Medulla oblongata (tissue), 1 donor: ENCODE measurements at regions not wholly inside any gene's neighbourhood (a gene's known extent, or its start where the extent isn't known, plus 50 kb on each side); places are given as distances from the start of the nearest gene placed in this dataset.

Experiments used
- DNase-seq: peaks from one replicate; pipeline ENCODE4 v3.0.0-alpha.2; 2015; ENCODE audit errors: extremely low spot score

GRCh38 chr2:155404433-155405002 lies 706.0 kb downstream of the KCNJ3 start:
- no peak for DNase-seq

GRCh38 chr2:155393406-155393805 lies 694.9 kb downstream of the KCNJ3 start:
- no peak for DNase-seq

GRCh38 chr2:155391613-155392130 lies 693.2 kb downstream of the KCNJ3 start:
- no peak for DNase-seq

- no peak for DNase-seq
Measured at GRCh38 chr2:155389224-155389623, 690.7 kb downstream of the KCNJ3 start.

GRCh38 chr2:155384555-155385123 lies 686.1 kb downstream of the KCNJ3 start:
- DNase-seq = no peak

GRCh38 chr2:155382776-155383175 lies 684.3 kb downstream of the KCNJ3 start:
- DNase-seq = no peak

GRCh38 chr2:155381436-155381835 lies 682.9 kb downstream of the KCNJ3 start:
- DNase-seq = no peak

- no peak for DNase-seq
Measured at GRCh38 chr2:155379494-155379893, 681.0 kb downstream of the KCNJ3 start.

GRCh38 chr2:155377931-155378444 lies 679.5 kb downstream of the KCNJ3 start:
- DNase-seq = no peak

- peak; percentile 56 for DNase-seq
Measured at GRCh38 chr2:155377266-155377680, 678.8 kb downstream of the KCNJ3 start.

- DNase-seq = peak; percentile 48
Measured at GRCh38 chr2:155372969-155373368, 674.5 kb downstream of the KCNJ3 start.

GRCh38 chr2:155368934-155369333 lies 670.4 kb downstream of the KCNJ3 start:
- DNase-seq = no peak

GRCh38 chr2:155364766-155365165 lies 666.3 kb downstream of the KCNJ3 start:
- DNase-seq = no peak

GRCh38 chr2:155363349-155363888 lies 664.9 kb downstream of the KCNJ3 start:
- no peak for DNase-seq

- no peak for DNase-seq
Measured at GRCh38 chr2:155357172-155357571, 658.7 kb downstream of the KCNJ3 start.

- DNase-seq = no peak
Measured at GRCh38 chr2:155356250-155356649, 657.8 kb downstream of the KCNJ3 start.

GRCh38 chr2:155350783-155351580 lies 652.5 kb downstream of the KCNJ3 start:
- DNase-seq = no peak

GRCh38 chr2:155332016-155332415 lies 633.5 kb downstream of the KCNJ3 start:
- DNase-seq = no peak

- no peak for DNase-seq
Measured at GRCh38 chr2:155320236-155320635, 621.7 kb downstream of the KCNJ3 start.

- DNase-seq = no peak
Measured at GRCh38 chr2:155318710-155319109, 620.2 kb downstream of the KCNJ3 start.

GRCh38 chr2:155315768-155316167 lies 617.3 kb downstream of the KCNJ3 start:
- DNase-seq = no peak

- peak; percentile 35 for DNase-seq
Measured at GRCh38 chr2:155310589-155310988, 612.1 kb downstream of the KCNJ3 start.
